ENCODE measurements at regions not wholly inside any gene's neighbourhood (a gene's known extent, or its start where the extent isn't known, plus 50 kb on each side); places are given as distances from the start of the nearest gene placed in this dataset.

GRCh38 chr4:26001413-26001812 is 87.4 kb downstream of the SMIM20 start:
- Histone ChIP-seq H3K9me3 (ENCODE audit: control insufficient read depth, insufficient read depth, low read depth, low read length) (no peaks in the 10 kb centered on the region), H3K36me3 (ENCODE audit: control insufficient read depth, insufficient read depth, low read length) (no peaks in the 10 kb centered on the region), H3K4me1 (ENCODE audit: control insufficient read depth, insufficient read depth, low read length) (no peaks in the 10 kb centered on the region), H3K27me3 (ENCODE audit: control insufficient read depth, insufficient read depth, low read length) (no peaks in the 10 kb centered on the region), H3K27ac (ENCODE audit: low read length) (no peak overlapping the region), H3K4me3 (ENCODE audit: low read depth in 2 of 2, low read length in 2 of 2) (no peak overlapping the region)
- no peak for TF ChIP-seq REST (IDR thresholded peaks at IDR 0.05; ENCODE audit: insufficient read depth in 1 of 2, low read depth in 2 of 2, low read length in 1 of 2)
- in situ Hi-C loops (cut with HindIII; ENCODE audit: low pct_unique_long_range_greater_than_20kb, low sequenced_read_pairs) = no loop called here
- no peak for ATAC-seq
- DNase-seq (ENCODE audit: low read depth, low spot score) = no peak
- intact Hi-C loops (cut with micrococcal nuclease; ENCODE audit: unreplicated experiment) = no loop called here
- ChIA-PET POLR2A (no interaction called here), CTCF (no interaction called here)
- BruUV-seq (replicated peaks) = no TSS peak

DNA sequence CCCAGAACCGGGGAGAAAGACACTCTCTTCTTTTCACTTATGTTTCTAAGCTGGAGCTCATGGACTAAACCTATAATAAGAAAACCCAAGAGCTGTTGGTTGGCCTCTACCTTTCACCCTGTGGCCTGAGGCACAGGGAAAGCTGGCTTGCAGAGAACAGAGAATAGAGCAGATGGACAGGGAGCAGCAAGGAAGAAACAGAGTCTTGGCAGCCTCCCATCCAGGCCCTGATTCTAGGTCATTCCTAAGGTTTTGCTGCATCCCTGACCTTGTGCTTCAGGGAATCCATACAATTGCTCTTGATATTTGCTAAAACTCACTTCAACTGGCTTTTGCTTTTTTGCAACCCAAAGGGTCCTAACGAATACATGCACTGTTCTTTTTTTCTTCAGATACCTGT is 87.8 kb downstream of the SMIM20 start:
- in situ Hi-C loops (cut with HindIII; ENCODE audit: low pct_unique_long_range_greater_than_20kb, low sequenced_read_pairs) = no loop called here
- intact Hi-C loops (cut with micrococcal nuclease; ENCODE audit: unreplicated experiment) = no loop called here
- no peak overlapping the region for H3K27ac ChIP-seq (ENCODE audit: low read length)
- H3K9me3 ChIP-seq (ENCODE audit: control insufficient read depth, insufficient read depth, low read depth, low read length) = no peaks in the 10 kb centered on the region
- no TSS peak for BruUV-seq (replicated peaks)
- no peak overlapping the region for H3K4me3 ChIP-seq (ENCODE audit: low read depth in 2 of 2, low read length in 2 of 2)
- ATAC-seq (no peak), DNase-seq (ENCODE audit: low read depth, low spot score) (no peak)
- TF ChIP-seq, protein P1, sequence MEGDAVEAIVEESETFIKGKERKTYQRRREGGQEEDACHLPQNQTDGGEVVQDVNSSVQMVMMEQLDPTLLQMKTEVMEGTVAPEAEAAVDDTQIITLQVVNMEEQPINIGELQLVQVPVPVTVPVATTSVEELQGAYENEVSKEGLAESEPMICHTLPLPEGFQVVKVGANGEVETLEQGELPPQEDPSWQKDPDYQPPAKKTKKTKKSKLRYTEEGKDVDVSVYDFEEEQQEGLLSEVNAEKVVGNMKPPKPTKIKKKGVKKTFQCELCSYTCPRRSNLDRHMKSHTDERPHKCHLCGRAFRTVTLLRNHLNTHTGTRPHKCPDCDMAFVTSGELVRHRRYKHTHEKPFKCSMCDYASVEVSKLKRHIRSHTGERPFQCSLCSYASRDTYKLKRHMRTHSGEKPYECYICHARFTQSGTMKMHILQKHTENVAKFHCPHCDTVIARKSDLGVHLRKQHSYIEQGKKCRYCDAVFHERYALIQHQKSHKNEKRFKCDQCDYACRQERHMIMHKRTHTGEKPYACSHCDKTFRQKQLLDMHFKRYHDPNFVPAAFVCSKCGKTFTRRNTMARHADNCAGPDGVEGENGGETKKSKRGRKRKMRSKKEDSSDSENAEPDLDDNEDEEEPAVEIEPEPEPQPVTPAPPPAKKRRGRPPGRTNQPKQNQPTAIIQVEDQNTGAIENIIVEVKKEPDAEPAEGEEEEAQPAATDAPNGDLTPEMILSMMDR (IDR thresholded peaks at IDR 0.05) = no peak
- TF ChIP-seq REST (IDR thresholded peaks at IDR 0.05; ENCODE audit: insufficient read depth in 1 of 2, low read depth in 2 of 2, low read length in 1 of 2) = no peak
- no peak for TF ChIP-seq POLR2AphosphoS5 (IDR thresholded peaks at IDR 0.05; ENCODE audit: low read depth, low read length)
- no peak for TF ChIP-seq TCF7L2 (IDR thresholded peaks at IDR 0.05; ENCODE audit: low read depth, low read length)
- no peak for TF ChIP-seq SIN3A (IDR thresholded peaks at IDR 0.05; ENCODE audit: borderline replicate concordance, insufficient read depth, low read depth, low read length)
- ChIA-PET CTCF (no interaction called here), POLR2A (no interaction called here)
- no peaks in the 10 kb centered on the region for H3K36me3 ChIP-seq (ENCODE audit: control insufficient read depth, insufficient read depth, low read length)
- no peaks in the 10 kb centered on the region for H3K27me3 ChIP-seq (ENCODE audit: control insufficient read depth, insufficient read depth, low read length)
- no peaks in the 10 kb centered on the region for H3K4me1 ChIP-seq (ENCODE audit: control insufficient read depth, insufficient read depth, low read length)

Data from Panc1 (cell line).